ENCODE measurements at regions not wholly inside any gene's neighbourhood (a gene's known extent, or its start where the extent isn't known, plus 50 kb on each side); places are given as distances from the start of the nearest gene placed in this dataset.

GRCh38 chr13:92938486-92939020 lies 288.1 kb upstream of the GPC6 start:
- intact Hi-C loops (cut with DNase I, micrococcal nuclease): no loop called here
- H3K9me3 Mint-ChIP-seq (ENCODE audit: low read depth): no peaks in the 10 kb centered on the region
- no peak overlapping the region for H3K27ac Mint-ChIP-seq
- no peak for ATAC-seq
- no peaks in the 10 kb centered on the region for H3K27me3 Mint-ChIP-seq
- no peaks in the 10 kb centered on the region for H3K36me3 Mint-ChIP-seq (ENCODE audit: low read depth)
- ChIA-PET POLR2A (no interaction called here), CTCF (no interaction called here)
- no peaks in the 10 kb centered on the region for H3K4me1 Mint-ChIP-seq
- no peak overlapping the region for H3K4me3 Mint-ChIP-seq
- DNase-seq: no peak

GRCh38 chr13:92941167-92941566 lies 285.4 kb upstream of the GPC6 start:
- H3K4me1 Mint-ChIP-seq: no peaks in the 10 kb centered on the region
- no peak overlapping the region for H3K27ac Mint-ChIP-seq
- no peaks in the 10 kb centered on the region for H3K9me3 Mint-ChIP-seq (ENCODE audit: low read depth)
- CTCF ChIA-PET: no interaction called here
- DNase-seq: no peak
- no peak overlapping the region for H3K4me3 Mint-ChIP-seq
- POLR2A ChIA-PET: no interaction called here
- H3K27me3 Mint-ChIP-seq: no peaks in the 10 kb centered on the region
- intact Hi-C loops (cut with DNase I, micrococcal nuclease): no loop called here
- no peaks in the 10 kb centered on the region for H3K36me3 Mint-ChIP-seq (ENCODE audit: low read depth)
- ATAC-seq: no peak

- ChIA-PET CTCF (no interaction called here), POLR2A (interaction anchor here (0.8 kb wide), 1 partner anchor 717 kb away, joined by 4 read pairs; no protein-coding TSS in a partner anchor)
- Mint-ChIP-seq H3K4me1 (no peaks in the 10 kb centered on the region), H3K27ac (no peak overlapping the region), H3K9me3 (ENCODE audit: low read depth) (no peaks in the 10 kb centered on the region), H3K27me3 (no peaks in the 10 kb centered on the region), H3K36me3 (ENCODE audit: low read depth) (no peaks in the 10 kb centered on the region), H3K4me3 (no peak overlapping the region)
- DNase-seq (no peak), ATAC-seq (no peak)
- intact Hi-C loops (cut with DNase I, micrococcal nuclease): no loop called here
Observed at GRCh38 chr13:92947770-92948434, 278.7 kb upstream of the GPC6 start.

DNA sequence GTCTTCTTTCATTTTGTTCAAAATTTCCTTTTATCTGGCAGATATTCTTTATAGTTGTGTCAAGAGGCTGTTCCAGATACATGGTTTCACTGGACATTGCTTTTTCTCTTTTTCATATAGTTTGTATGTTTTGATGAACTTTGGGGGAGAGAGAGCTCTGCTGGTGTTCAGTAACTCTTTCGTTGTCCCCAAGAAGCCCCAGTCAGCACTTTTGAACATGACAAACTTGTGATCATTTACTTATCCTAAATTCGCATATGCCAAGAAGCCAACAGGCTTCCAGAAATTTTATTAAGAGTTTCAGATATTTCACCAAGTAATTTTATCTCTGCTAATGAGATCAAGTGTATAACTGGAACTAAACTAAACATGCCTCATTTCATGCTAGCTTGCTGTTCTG lies 275.8 kb upstream of the GPC6 start:
- POLR2A ChIA-PET: no interaction called here
- no peaks in the 10 kb centered on the region for H3K36me3 Mint-ChIP-seq (ENCODE audit: low read depth)
- no peak overlapping the region for H3K4me3 Mint-ChIP-seq
- no peak overlapping the region for H3K27ac Mint-ChIP-seq
- intact Hi-C loops (cut with DNase I, micrococcal nuclease): loop anchor here in 1 of 2 experiments (5.0 kb wide), 1 partner anchor 323 kb away; no protein-coding TSS in a partner anchor
- no peak for DNase-seq
- no peaks in the 10 kb centered on the region for H3K4me1 Mint-ChIP-seq
- ATAC-seq: no peak
- no peaks in the 10 kb centered on the region for H3K27me3 Mint-ChIP-seq
- H3K9me3 Mint-ChIP-seq (ENCODE audit: low read depth): no peaks in the 10 kb centered on the region
- CTCF ChIA-PET: no interaction called here

- no peaks in the 10 kb centered on the region for H3K36me3 Mint-ChIP-seq (ENCODE audit: low read depth)
- ATAC-seq (no peak), DNase-seq (no peak)
- H3K4me3 Mint-ChIP-seq: no peak overlapping the region
- ChIA-PET POLR2A (no interaction called here), CTCF (no interaction called here)
- H3K27ac Mint-ChIP-seq: no peak overlapping the region
- H3K9me3 Mint-ChIP-seq (ENCODE audit: low read depth): no peaks in the 10 kb centered on the region
- intact Hi-C loops (cut with DNase I, micrococcal nuclease): loop anchor here in 1 of 2 experiments (5.0 kb wide), 1 partner anchor 324 kb away; no protein-coding TSS in a partner anchor
- no peaks in the 10 kb centered on the region for H3K4me1 Mint-ChIP-seq
- H3K27me3 Mint-ChIP-seq: no peaks in the 10 kb centered on the region
Observed at GRCh38 chr13:92951273-92951890, 275.2 kb upstream of the GPC6 start.

DNA sequence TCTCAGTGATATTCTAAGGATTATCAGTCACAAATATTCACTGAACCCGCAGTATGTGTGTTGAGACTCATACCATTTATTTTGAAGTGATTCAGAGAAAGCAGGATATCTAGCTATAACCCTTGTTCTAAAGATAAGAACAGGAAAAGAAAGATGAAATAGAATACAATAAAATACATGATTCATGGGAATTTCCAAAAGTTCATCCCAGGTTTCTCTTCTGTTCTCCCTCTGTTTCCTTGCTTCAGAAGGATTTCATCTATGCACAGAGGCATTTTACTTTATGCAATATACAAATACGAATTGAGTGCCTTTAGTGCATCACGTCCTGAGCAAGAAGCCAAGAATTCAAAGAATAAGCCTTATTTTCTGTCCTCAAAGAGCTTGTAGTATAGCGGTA lies 274.4 kb upstream of the GPC6 start:
- H3K27ac Mint-ChIP-seq: no peak overlapping the region
- H3K4me3 Mint-ChIP-seq: no peak overlapping the region
- CTCF ChIA-PET: no interaction called here
- POLR2A ChIA-PET: no interaction called here
- no peaks in the 10 kb centered on the region for H3K27me3 Mint-ChIP-seq
- H3K9me3 Mint-ChIP-seq (ENCODE audit: low read depth): peaks cover 5% of the 10 kb centered on the region
- no peak for DNase-seq
- no peaks in the 10 kb centered on the region for H3K36me3 Mint-ChIP-seq (ENCODE audit: low read depth)
- H3K4me1 Mint-ChIP-seq: no peaks in the 10 kb centered on the region
- ATAC-seq: no peak
- intact Hi-C loops (cut with DNase I, micrococcal nuclease): loop anchor here in 1 of 2 experiments (5.0 kb wide), 1 partner anchor 325 kb away; no protein-coding TSS in a partner anchor

GRCh38 chr13:92954746-92955145 lies 271.9 kb upstream of the GPC6 start:
- ATAC-seq (no peak), DNase-seq (no peak)
- Mint-ChIP-seq H3K4me1 (no peaks in the 10 kb centered on the region), H3K36me3 (ENCODE audit: low read depth) (no peaks in the 10 kb centered on the region), H3K4me3 (no peak overlapping the region), H3K9me3 (ENCODE audit: low read depth) (peaks cover 11% of the 10 kb centered on the region), H3K27ac (no peak overlapping the region), H3K27me3 (no peaks in the 10 kb centered on the region)
- ChIA-PET POLR2A (no interaction called here), CTCF (no interaction called here)
- intact Hi-C loops (cut with DNase I, micrococcal nuclease): loop anchor here in 1 of 2 experiments (5.0 kb wide), 1 partner anchor 327 kb away; no protein-coding TSS in a partner anchor

- POLR2A ChIA-PET: no interaction called here
- ATAC-seq (no peak), DNase-seq (no peak)
- Mint-ChIP-seq H3K36me3 (ENCODE audit: low read depth) (no peaks in the 10 kb centered on the region), H3K4me3 (no peak overlapping the region), H3K9me3 (ENCODE audit: low read depth) (peaks cover 23% of the 10 kb centered on the region), H3K4me1 (no peaks in the 10 kb centered on the region), H3K27ac (no peak overlapping the region), H3K27me3 (no peaks in the 10 kb centered on the region)
- intact Hi-C loops (cut with DNase I, micrococcal nuclease): no loop called here
- CTCF ChIA-PET: no interaction called here
Observed at GRCh38 chr13:92959790-92960189, 266.8 kb upstream of the GPC6 start.

- no peaks in the 10 kb centered on the region for H3K27me3 Mint-ChIP-seq
- H3K27ac Mint-ChIP-seq: no peak overlapping the region
- H3K9me3 Mint-ChIP-seq (ENCODE audit: low read depth): peaks cover 18% of the 10 kb centered on the region
- intact Hi-C loops (cut with DNase I, micrococcal nuclease): no loop called here
- H3K4me3 Mint-ChIP-seq: no peak overlapping the region
- ChIA-PET POLR2A (no interaction called here), CTCF (no interaction called here)
- no peaks in the 10 kb centered on the region for H3K4me1 Mint-ChIP-seq
- ATAC-seq: no peak
- no peak for DNase-seq
- H3K36me3 Mint-ChIP-seq (ENCODE audit: low read depth): no peaks in the 10 kb centered on the region
Observed at GRCh38 chr13:92963029-92963428, 263.6 kb upstream of the GPC6 start.

DNA sequence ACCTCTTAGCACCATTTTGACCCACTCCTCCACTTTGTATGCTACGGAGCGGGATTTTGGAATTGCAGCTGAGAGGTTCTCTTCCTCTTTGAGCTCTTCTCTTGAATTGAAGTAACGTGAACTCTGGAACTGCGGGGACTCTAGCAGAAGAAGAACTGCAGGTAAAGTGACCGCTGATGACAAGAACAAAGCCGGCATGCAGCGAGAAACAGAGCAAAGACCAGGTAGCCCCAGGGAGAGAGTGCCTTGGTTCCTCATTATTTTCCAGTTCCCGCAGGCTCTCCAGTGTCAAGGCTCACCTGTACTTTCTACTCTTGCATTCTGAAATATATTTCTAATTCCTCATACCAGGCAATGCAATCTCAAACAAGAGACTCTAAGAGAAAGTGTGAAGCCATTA lies 260.3 kb upstream of the GPC6 start:
- ChIA-PET CTCF (no interaction called here), POLR2A (no interaction called here)
- intact Hi-C loops (cut with DNase I, micrococcal nuclease): no loop called here
- DNase-seq (no peak), ATAC-seq (no peak)
- Mint-ChIP-seq H3K4me1 (no peaks in the 10 kb centered on the region), H3K9me3 (ENCODE audit: low read depth) (peaks cover 8% of the 10 kb centered on the region), H3K27me3 (no peaks in the 10 kb centered on the region), H3K4me3 (no peak overlapping the region), H3K36me3 (ENCODE audit: low read depth) (no peaks in the 10 kb centered on the region), H3K27ac (no peak overlapping the region)

DNA sequence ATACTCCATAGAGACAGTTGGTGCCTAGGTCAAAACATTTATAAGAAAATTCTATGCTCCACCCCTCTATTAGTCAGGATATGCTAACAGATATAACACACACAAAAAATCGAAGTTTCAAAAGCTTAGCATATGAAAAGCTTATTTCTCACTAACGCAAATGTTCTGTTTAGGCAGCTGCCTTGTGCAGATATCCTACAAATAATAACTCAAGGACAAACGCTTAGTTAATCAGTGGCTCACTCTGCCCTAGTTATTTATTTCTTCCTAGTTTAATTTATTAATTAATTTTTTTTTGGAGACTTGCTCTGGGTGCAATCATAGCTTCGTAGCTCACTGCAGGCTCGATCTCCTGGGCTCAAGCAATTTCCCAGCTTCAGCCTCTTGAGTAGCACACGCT lies 259.7 kb upstream of the GPC6 start:
- no peaks in the 10 kb centered on the region for H3K36me3 Mint-ChIP-seq (ENCODE audit: low read depth)
- ATAC-seq (no peak), DNase-seq (no peak)
- H3K4me3 Mint-ChIP-seq: no peak overlapping the region
- no peaks in the 10 kb centered on the region for H3K4me1 Mint-ChIP-seq
- POLR2A ChIA-PET: no interaction called here
- H3K9me3 Mint-ChIP-seq (ENCODE audit: low read depth): peaks cover 5% of the 10 kb centered on the region
- CTCF ChIA-PET: no interaction called here
- no peaks in the 10 kb centered on the region for H3K27me3 Mint-ChIP-seq
- intact Hi-C loops (cut with DNase I, micrococcal nuclease): no loop called here
- no peak overlapping the region for H3K27ac Mint-ChIP-seq

DNA sequence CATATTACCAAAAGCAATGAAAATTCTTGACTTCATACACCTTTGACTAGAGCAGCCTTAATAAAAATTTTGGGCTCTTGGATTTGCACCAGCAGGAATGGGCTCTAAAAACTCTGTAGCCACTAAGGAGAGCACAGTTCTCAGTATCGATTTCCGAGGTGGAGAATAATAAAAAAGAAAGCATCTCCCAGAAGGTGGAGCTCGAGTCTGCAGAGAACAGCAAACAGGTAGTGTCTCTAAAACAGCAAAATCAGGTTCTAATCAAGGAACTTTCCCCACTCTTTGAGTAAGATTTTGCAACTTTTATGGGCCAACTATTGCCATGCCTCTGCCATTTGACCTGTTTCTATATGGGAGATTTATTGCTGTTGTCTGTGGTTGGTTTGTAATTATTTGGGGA lies 258.7 kb upstream of the GPC6 start:
- Mint-ChIP-seq H3K9me3 (ENCODE audit: low read depth) (peaks cover 5% of the 10 kb centered on the region), H3K4me1 (no peaks in the 10 kb centered on the region), H3K36me3 (ENCODE audit: low read depth) (no peaks in the 10 kb centered on the region), H3K4me3 (no peak overlapping the region), H3K27ac (no peak overlapping the region), H3K27me3 (no peaks in the 10 kb centered on the region)
- DNase-seq (no peak), ATAC-seq (no peak)
- intact Hi-C loops (cut with DNase I, micrococcal nuclease): no loop called here
- ChIA-PET POLR2A (no interaction called here), CTCF (interaction anchor here (0.7 kb wide), 1 partner anchor 471 kb away, joined by 3 read pairs; no protein-coding TSS in a partner anchor)

Measured in activated CD4-positive, alpha-beta T cell treated with anti-CD3 and anti-CD28 coated beads for 36 hours (primary cell).